Lung (tissue), 11 donors: ENCODE measurements at regions not wholly inside any gene's neighbourhood (a gene's known extent, or its start where the extent isn't known, plus 50 kb on each side); places are given as distances from the start of the nearest gene placed in this dataset.
"Not testable (repeated sequence)": the region's sequence is repeated elsewhere in the genome, so short reads cannot be mapped to it uniquely, and the experiment has no call there.

Experiments
- ATAC-seq: fragments of 200-7000 bp; cut with Tn5 transposase; one replicate; pipeline ENCODE4 v1.9.1; 2020; ENCODE audit warnings: moderate number of reproducible peaks; ENCODE audit not compliant: insufficient read depth, low FRiP score
- DNase-seq, 3 donors: peaks; one replicate each; pipeline ENCODE4 v3.0.0-alpha.2; 2013 to 2017
- H3K27ac ChIP-seq, 2 donors: one replicate each; pipeline ENCODE4 v1.5.1; 2013; ENCODE audit warnings: mild to moderate bottlenecking in 2 of 2, moderate library complexity in 2 of 2, control low read depth in 1 of 2, inconsistent platforms in 1 of 2, low read depth in 1 of 2, low read length in 1 of 2
- H3K27me3 ChIP-seq, 3 donors: one replicate each; pipeline ENCODE4 v1.5.1; 2013; ENCODE audit warnings: low read length in 2 of 3; ENCODE audit not compliant: control insufficient read depth in 3 of 3, insufficient read depth in 3 of 3
- H3K36me3 ChIP-seq, 4 donors: one replicate each; pipeline ENCODE4 v1.5.1; 2013; ENCODE audit warnings: low read length in 4 of 4, mild to moderate bottlenecking in 1 of 4, moderate library complexity in 1 of 4; ENCODE audit not compliant: control insufficient read depth in 4 of 4, insufficient read depth in 4 of 4
- H3K4me1 ChIP-seq, 5 donors: one replicate each; pipeline ENCODE4 v1.5.1; 2013; ENCODE audit warnings: low read length in 5 of 5, mild to moderate bottlenecking in 2 of 5, moderate library complexity in 1 of 5; ENCODE audit not compliant: control insufficient read depth in 5 of 5, insufficient read depth in 5 of 5
- H3K4me3 ChIP-seq: one replicate; pipeline ENCODE4 v1.5.1; 2013; ENCODE audit warnings: mild to moderate bottlenecking, control low read depth, moderate library complexity
- H3K9ac ChIP-seq, 2 donors: one replicate each; pipeline ENCODE4 v1.5.1; 2013; ENCODE audit warnings: low read length in 2 of 2, control low read depth in 1 of 2; ENCODE audit not compliant: insufficient read depth in 1 of 2
- H3K9me3 ChIP-seq, 4 donors: one replicate each; pipeline ENCODE4 v1.5.1; 2013; ENCODE audit warnings: low read length in 3 of 4, mild to moderate bottlenecking in 1 of 4, moderate library complexity in 1 of 4; ENCODE audit not compliant: control insufficient read depth in 4 of 4, insufficient read depth in 3 of 4
- CTCF ChIP-seq: IDR thresholded peaks from 2 replicates; pipeline ENCODE4 v1.5.1; 2012; ENCODE audit warnings: mild to moderate bottlenecking; ENCODE audit errors: control extremely low read depth, extremely low read depth
- WGBS, 2 donors: extraction: QIAGEN DNeasy Blood & Tissue Kit; methylation state at CpG; one replicate each; pipeline ENCODE4 v1.1.7; 2013; 5-methylcytosine and 5-hydroxymethylcytosine counted together
- donor health status: control.
- donor health status: control.
- donor health status: Bipolar disorder and iron deficiency.
- donor health status: healthy.
- donor health status: DM: yes; HTN: yes; CAD: no.

- DNase-seq (no peak), ATAC-seq (no peak)
- Histone ChIP-seq H3K4me1 (peaks cover 0 to 7% (median 2%) of the 10 kb centered on the region in 5 donors), H3K4me3 (no peak overlapping the region), H3K9me3 (peaks cover 0 to 4% (median 0%) of the 10 kb centered on the region in 4 donors), H3K36me3 (no peaks in the 10 kb centered on the region), H3K9ac (no peak overlapping the region), H3K27ac (no peak overlapping the region), H3K27me3 (no peaks in the 10 kb centered on the region)
- WGBS, 2 donors: 71 to 82% methylated on average over 14 of the region's 14 CpGs
- no peak for TF ChIP-seq CTCF
Measured at GRCh38 chr11:130560000-130560780, 111.7 kb downstream of the ADAMTS15 start.

DNA sequence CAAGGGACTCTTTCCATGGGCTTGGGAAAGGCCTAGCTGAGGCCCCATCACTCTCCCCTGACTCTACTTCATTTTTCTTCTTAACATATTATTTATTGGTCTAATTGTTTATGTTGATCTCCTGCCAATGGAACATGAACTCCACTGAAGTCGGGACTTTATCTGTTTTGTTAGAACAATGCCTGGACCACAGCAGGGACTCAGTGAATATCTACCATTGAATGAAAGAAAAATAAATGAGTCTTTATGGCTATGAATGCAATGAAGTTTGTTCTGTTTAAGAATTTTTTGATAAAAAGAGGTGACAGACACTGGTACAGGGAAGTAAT lies 112.3 kb downstream of the ADAMTS15 start:
- Histone ChIP-seq H3K9me3 (peaks cover 0 to 4% (median 0%) of the 10 kb centered on the region in 4 donors), H3K4me1 (peaks cover 0 to 7% (median 0%) of the 10 kb centered on the region in 5 donors), H3K27me3 (no peaks in the 10 kb centered on the region), H3K9ac (no peak overlapping the region), H3K27ac (no peak overlapping the region), H3K4me3 (no peak overlapping the region), H3K36me3 (no peaks in the 10 kb centered on the region)
- no peak for ATAC-seq
- TF ChIP-seq CTCF: no peak
- peak in 2 of 3 donors; percentile 36 to 51 for DNase-seq
- WGBS, 2 donors: 63 to 70% methylated on average over 1 of the region's 1 CpG

DNA sequence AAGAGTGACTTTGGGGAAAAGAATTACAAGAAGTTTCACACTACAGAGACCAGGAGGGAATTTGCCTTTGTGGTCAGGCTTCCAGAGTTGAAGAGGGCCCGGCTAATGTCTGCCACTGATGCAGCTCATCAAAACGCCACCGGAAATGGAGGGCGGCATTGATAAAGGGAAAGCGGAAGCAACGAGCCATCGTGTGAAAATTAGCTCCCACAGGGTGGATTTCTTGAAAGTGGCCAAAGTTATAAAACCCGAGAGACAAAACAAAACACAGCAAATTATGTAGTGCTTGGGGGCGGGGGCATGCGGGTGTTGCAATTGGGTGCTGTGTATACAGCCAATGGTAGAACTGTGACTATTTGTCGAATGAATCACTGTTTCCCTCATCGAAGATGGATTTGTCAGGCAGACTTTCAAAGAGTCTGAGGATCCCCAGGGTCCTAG lies 113.0 kb downstream of the ADAMTS15 start:
- Histone ChIP-seq H3K27me3 (no peaks in the 10 kb centered on the region), H3K36me3 (no peaks in the 10 kb centered on the region), H3K4me1 (peaks cover 0 to 7% (median 0%) of the 10 kb centered on the region in 5 donors), H3K9me3 (peaks cover 0 to 4% (median 0%) of the 10 kb centered on the region in 4 donors), H3K27ac (no peak overlapping the region), H3K9ac (no peak overlapping the region), H3K4me3 (no peak overlapping the region)
- no peak for TF ChIP-seq CTCF
- no peak for ATAC-seq
- no peak for DNase-seq
- 67 to 73% methylated on average over 12 of the region's 12 CpGs for WGBS, 2 donors

DNA sequence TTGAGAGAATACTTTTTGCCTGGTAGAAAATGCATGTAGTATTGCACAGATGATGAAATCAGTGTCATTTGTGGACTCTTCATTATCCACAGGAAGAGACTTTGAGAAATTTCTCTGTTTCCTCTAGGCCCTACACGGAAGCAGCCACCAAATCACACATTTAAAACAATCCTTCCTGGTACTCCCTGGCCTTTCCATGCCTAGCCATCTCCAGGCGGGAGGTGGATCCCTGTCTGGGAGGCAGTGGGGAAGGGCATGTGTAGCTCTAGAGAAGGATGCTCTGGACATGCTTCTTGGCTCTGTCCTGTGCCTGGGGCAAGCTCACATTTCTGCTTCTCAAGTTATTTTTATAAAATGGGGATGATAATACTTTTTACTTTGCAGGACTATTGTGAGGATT lies 114.1 kb downstream of the ADAMTS15 start:
- DNase-seq (no peak), ATAC-seq (no peak)
- Histone ChIP-seq H3K4me1 (peaks cover 0 to 7% (median 0%) of the 10 kb centered on the region in 5 donors), H3K27me3 (no peaks in the 10 kb centered on the region), H3K27ac (no peak overlapping the region), H3K9ac (no peak overlapping the region), H3K36me3 (no peaks in the 10 kb centered on the region), H3K4me3 (no peak overlapping the region), H3K9me3 (peaks cover 0 to 4% (median 0%) of the 10 kb centered on the region in 4 donors)
- 55 to 69% methylated on average over 2 of the region's 2 CpGs for WGBS, 2 donors
- no peak for TF ChIP-seq CTCF

- ATAC-seq, H3K36me3 ChIP-seq, H3K27me3 ChIP-seq, H3K4me3 ChIP-seq, H3K27ac ChIP-seq, H3K9me3 ChIP-seq, H3K9ac ChIP-seq, DNase-seq, H3K4me1 ChIP-seq: not testable (repeated sequence)
- WGBS, 2 donors: 72 to 81% methylated on average over 5 to 7 of the region's 7 CpGs
Measured at GRCh38 chr11:130566360-130566759, 117.9 kb downstream of the ADAMTS15 start.
